HG03097 (cell line): ENCODE measurements at regions not wholly inside any gene's neighbourhood (a gene's known extent, or its start where the extent isn't known, plus 50 kb on each side); places are given as distances from the start of the nearest gene placed in this dataset.
"Not testable (repeated sequence)": the region's sequence is repeated elsewhere in the genome, so short reads cannot be mapped to it uniquely, and the experiment has no call there.

ENCODE experiments used
- ATAC-seq: cut with Tn5 transposase; IDR thresholded peaks from one replicate; pipeline ENCODE4 v1.9.1; 2021; ENCODE audit not compliant: unreplicated experiment, low FRiP score

DNA sequence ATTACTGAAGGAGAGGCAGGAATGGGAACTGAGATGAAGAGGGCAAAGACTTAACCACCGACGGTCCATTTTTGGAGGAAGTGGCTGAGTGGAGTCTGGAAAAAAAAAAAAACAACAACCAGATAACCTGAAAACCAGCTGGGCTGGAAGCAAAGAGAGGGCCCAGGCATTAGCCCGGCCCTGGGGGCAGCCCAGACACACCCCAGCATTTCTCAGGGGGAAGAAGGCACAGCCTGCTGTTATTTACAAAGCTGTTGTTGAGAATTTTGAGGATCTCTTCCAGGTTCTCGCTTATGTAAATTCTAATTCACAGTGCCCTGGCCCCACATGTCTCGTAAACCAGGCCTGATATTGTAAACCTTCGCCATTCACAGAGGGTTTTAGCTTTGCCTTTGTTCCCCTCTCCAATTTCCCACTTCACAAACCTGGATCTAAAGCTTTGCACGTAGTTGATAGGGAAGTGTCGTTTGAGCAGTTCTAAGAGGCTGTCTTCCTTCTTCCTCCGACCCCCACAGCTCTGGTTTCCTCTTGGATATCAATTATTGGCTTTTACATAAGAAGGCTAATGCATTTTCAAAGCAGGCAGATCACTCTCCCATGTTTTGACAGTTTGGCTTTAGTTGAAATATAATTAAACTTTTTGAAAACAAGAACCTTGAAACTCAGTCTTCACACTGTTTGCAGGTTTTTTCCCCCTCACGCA, 161.8 kb upstream of the IRF2BP2 start:
- no peak for ATAC-seq

- no peak for ATAC-seq
These were observed 161.1 kb upstream of the IRF2BP2 start for GRCh38 chr1:234770924-234771540.

DNA sequence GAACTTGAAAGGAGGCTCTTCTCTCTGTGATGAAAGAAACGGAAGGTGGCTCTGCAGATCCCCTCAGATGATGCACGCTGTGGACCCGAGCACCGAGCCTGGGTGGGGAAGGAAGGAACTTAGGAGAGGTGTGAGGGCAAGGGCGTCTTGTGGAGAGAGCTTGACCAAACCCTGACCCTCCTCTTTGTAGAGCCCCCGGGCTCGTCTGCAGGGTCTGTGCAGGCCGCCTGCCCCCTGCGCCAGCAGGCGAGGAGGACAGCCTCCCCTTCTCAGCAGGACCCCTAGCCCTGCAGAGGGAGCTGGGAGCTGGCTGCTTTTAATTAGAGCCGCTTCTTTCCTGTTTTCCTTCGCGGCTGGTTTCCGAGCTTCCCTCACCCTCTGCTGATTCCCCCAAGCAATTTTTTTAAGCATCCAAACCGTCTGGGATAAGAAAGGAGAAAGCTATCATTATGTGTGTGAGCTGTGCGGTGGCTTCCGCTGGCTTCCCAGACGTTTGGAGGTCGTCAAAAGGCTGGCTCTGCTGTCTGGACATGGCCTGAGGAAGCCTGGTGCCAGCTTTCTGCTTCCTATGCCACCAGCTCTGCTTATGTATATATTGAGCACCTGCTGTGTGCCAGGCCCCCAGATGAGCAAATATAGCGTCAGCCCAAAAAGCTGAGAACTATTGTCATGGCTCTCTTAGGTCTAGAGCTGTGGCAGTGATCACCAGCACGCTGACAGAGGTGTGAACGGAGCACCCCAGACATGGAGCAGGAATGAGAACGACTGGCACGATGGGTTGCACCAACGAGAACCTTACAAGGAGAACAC, 160.2 kb upstream of the IRF2BP2 start:
- ATAC-seq = no peak

DNA sequence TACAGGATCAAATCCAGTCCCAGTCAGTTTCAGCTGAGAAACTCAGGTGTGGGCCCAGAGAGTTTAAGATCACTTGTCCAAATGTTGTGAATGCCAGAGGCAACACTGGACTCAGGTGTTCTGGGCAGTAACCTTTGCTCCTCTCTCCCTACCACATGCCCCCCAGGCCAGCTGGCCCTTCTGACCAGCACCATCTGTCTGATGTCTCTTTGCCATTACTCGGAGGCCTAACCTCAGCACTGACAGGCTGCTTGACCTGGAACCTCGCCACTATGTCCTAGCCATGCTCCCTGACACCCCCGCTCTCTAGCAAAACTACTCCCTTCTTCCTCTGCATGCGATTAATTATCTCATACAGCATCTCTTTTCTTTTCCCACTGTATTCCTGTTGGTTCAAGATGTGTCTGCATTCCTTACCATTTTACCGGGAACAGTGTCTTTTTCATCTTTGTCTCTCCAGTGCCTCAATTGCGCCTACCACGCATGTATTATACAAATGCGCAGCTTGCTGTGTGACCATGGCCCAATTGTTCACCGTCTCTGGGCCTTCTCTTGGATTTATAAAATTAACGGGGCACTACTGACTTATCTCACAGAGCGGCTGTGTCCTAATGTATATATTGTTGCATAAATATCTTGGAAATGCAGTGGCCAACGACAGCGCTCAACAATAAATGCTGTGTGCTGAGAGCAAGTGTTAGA, 159.5 kb upstream of the IRF2BP2 start:
- no peak for ATAC-seq

GRCh38 chr1:234768569-234769283, 158.7 kb upstream of the IRF2BP2 start:
- ATAC-seq = no peak

DNA sequence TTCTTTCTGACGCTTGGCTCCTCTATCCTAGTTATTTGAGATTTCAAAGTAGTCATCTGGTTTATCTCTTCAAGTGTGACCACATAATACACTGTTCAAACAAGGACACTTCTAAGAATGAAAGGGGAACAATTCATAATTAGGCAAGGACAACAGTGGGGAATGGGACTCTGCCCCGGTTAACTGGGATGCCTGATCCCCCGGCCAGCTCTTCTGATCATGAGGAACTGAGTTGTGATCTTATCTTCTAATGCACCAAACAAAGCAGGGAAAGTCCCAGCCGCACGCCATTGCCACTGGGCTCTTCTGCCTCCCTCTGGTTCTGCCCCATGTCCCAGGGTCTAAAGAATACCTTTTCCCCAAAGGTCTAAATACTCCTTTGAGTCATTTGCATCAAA, 158.2 kb upstream of the IRF2BP2 start:
- no peak for ATAC-seq

- no peak for ATAC-seq
These were observed 155.7 kb upstream of the IRF2BP2 start for GRCh38 chr1:234765672-234766071.

DNA sequence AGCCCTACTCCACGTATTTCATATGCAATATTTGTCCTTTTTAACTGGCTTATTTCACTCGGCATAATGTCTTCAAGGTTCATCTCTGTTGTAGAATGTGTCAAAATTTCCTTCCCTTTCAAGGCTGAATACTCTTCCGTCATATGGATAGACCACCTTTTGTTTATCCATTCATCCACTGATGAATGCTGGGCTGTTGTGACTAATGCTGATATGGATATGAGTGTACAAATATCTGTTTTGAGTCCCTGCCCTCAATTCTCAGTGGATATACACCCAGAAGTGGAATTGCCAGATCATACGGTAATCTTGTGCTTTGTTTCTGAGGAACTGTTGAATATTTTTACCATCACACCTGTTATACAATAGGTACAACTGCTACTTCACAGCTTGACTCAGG, 155.2 kb upstream of the IRF2BP2 start:
- ATAC-seq = no peak

GRCh38 chr1:234763910-234764309, 153.9 kb upstream of the IRF2BP2 start:
- no peak for ATAC-seq

DNA sequence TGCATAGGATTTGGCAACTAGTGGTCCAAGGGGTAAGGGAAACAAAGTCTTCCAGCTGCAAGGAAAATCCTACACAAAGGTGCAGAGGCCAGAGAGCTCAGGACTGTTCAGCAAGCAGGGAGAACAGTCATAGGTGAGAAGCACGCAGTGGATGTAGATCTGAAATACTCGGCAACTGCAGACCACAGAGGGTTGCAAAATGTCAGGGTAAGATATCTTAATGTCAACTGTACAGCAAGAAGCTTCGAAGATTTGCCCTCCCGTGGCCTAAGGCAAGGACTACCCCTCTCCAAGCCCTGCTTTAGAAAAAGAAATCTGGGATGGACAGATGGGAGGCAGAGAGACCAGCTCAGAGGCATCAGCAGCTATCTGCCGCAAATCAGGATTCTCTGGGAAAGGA, 153.4 kb upstream of the IRF2BP2 start:
- ATAC-seq = no peak

DNA sequence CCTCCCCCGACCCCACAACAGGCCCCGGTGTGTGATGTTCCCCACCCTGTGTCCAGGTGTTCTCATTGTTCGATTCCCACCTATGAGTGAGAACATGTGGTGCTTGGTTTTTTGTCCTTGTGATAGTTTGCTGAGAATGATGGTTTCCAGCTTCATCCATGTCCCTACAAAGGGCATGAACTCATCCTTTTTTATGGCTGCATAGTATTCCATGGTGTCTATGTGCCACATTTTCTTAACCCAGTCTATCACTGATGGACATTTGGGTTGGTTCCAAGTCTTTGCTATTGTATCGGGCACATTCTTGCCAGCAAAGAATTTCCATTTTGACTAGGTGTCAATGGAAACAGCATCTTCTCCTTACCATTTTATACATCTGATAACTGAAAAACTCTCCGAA, 152.1 kb upstream of the IRF2BP2 start:
- not testable (repeated sequence) for ATAC-seq

DNA sequence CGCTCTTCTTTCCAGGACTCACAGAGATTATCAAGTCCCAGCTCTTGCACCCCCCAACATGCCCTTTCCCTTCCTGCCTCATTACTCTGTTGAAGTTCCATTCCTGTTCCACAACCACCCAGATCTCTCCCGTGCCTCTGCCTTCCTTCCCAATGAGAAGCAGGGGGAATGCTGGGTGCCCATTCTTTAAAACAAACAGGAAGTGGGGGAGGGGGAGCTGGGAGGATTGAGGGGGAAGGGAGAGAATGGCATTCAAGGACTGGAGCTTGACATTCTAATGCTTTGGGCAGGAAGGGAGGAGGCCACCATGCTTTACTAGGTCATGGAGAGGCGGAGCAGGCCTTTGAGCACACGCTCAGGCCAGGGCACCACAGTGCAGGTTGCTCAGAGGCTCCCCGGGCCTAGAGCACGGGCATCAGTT, 150.3 kb upstream of the IRF2BP2 start:
- ATAC-seq = no peak

- no peak for ATAC-seq
These were observed 149.9 kb upstream of the IRF2BP2 start for GRCh38 chr1:234759888-234760287.

- ATAC-seq = no peak
These were observed 148.9 kb upstream of the IRF2BP2 start for GRCh38 chr1:234758851-234759250.

- ATAC-seq = no peak
These were observed 146.9 kb upstream of the IRF2BP2 start for GRCh38 chr1:234756857-234757256.

GRCh38 chr1:234756066-234756774, 146.2 kb upstream of the IRF2BP2 start:
- no peak for ATAC-seq

- ATAC-seq = no peak
These were observed 145.5 kb upstream of the IRF2BP2 start for GRCh38 chr1:234755449-234755863.

GRCh38 chr1:234753979-234754378, 144.0 kb upstream of the IRF2BP2 start:
- no peak for ATAC-seq

DNA sequence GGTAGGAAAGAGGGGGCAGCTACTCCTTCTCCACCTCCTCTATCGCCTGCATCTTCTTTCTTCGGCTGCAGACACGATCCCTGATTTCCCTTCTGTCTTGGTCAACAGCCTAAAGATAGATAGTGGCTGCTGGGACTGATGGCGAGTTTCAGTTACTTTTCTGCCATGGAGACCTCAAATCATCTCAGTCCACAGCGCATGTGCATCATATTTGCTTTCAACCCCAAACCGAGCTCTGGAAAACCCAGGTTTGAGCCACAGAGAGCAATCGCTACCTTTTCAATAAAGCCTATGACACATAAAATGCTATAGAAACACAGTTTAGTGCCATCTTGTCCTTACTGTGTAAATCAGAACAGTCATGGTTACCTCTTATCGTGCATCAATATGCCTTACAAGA, 142.9 kb upstream of the IRF2BP2 start:
- ATAC-seq = no peak

GRCh38 chr1:234751678-234752077, 141.7 kb upstream of the IRF2BP2 start:
- no peak for ATAC-seq
